Osteoblast (primary cell): ENCODE measurements at regions not wholly inside any gene's neighbourhood (a gene's known extent, or its start where the extent isn't known, plus 50 kb on each side); places are given as distances from the start of the nearest gene placed in this dataset.

Experiments used
- DNase-seq: peaks from one replicate; pipeline ENCODE4 v3.0.0; 2011; ENCODE audit warnings: low spot score, mixed read lengths; ENCODE audit not compliant: insufficient read length; ENCODE audit errors: missing footprints
- H2AFZ ChIP-seq: 2 replicates; pipeline ENCODE4 v1.6.0; 2011; ENCODE audit warnings: mild to moderate bottlenecking, low read length
- H3K27ac ChIP-seq: 2 replicates; pipeline ENCODE4 v1.5.1; 2011; ENCODE audit warnings: mild to moderate bottlenecking, low read depth, low read length, moderate library complexity
- H3K27me3 ChIP-seq: 2 replicates; pipeline ENCODE4 v1.6.0; 2012; ENCODE audit warnings: mild to moderate bottlenecking, control low read depth, inconsistent platforms, low read length, moderate library complexity; ENCODE audit not compliant: insufficient read depth
- H3K36me3 ChIP-seq: 2 replicates; pipeline ENCODE4 v1.5.1; 2011; ENCODE audit warnings: mild to moderate bottlenecking, low read length, control low read depth, moderate library complexity; ENCODE audit not compliant: insufficient read depth
- H3K4me1 ChIP-seq: 2 replicates; pipeline ENCODE4 v1.5.1; 2011; ENCODE audit warnings: mild to moderate bottlenecking, low read length, control low read depth, moderate library complexity; ENCODE audit not compliant: insufficient read depth
- H3K4me2 ChIP-seq: 2 replicates; pipeline ENCODE4 v1.6.0; 2011; ENCODE audit warnings: mild to moderate bottlenecking, low read length; ENCODE audit not compliant: insufficient read depth
- H3K4me3 ChIP-seq: fragments of 200-600 bp; sonication (generic); 3 replicates; pipeline ENCODE4 v1.5.1; 2012; ENCODE audit warnings: mild to moderate bottlenecking, low read length, inconsistent platforms; ENCODE audit not compliant: insufficient read depth
- H3K79me2 ChIP-seq: 2 replicates; pipeline ENCODE4 v1.6.0; 2012; ENCODE audit warnings: mild to moderate bottlenecking, low read length, control low read depth, inconsistent platforms; ENCODE audit not compliant: insufficient read depth
- H3K9me3 ChIP-seq: 2 replicates; pipeline ENCODE4 v1.5.1; 2011; ENCODE audit warnings: low read depth, low read length, control low read depth
- H4K20me1 ChIP-seq: 2 replicates; pipeline ENCODE4 v1.6.0; 2012; ENCODE audit warnings: mild to moderate bottlenecking, low read length, control low read depth; ENCODE audit not compliant: insufficient read depth
- CTCF ChIP-seq: IDR thresholded peaks from 2 replicates; pipeline ENCODE4 v1.5.1; 2011; ENCODE audit warnings: mild to moderate bottlenecking, low read depth, low read length, moderate library complexity; ENCODE audit errors: extremely low read depth

- peaks cover 15% of the 10 kb centered on the region for H3K27me3 ChIP-seq
- H3K4me2 ChIP-seq: no peak overlapping the region
- H3K4me1 ChIP-seq: no peaks in the 10 kb centered on the region
- H3K79me2 ChIP-seq: no peaks in the 10 kb centered on the region
- no peak overlapping the region for H3K27ac ChIP-seq
- no peaks in the 10 kb centered on the region for H3K9me3 ChIP-seq
- no peak for TF ChIP-seq CTCF
- H3K36me3 ChIP-seq: no peaks in the 10 kb centered on the region
- DNase-seq: no peak
- H4K20me1 ChIP-seq: no peaks in the 10 kb centered on the region
- H2AFZ ChIP-seq: no peak overlapping the region
- H3K4me3 ChIP-seq: no peak overlapping the region
Observed at GRCh38 chr17:79258041-79258440, 183.4 kb downstream of the ENGASE start.

- peaks cover 9% of the 10 kb centered on the region for H3K27me3 ChIP-seq
- H2AFZ ChIP-seq: no peak overlapping the region
- no peaks in the 10 kb centered on the region for H3K36me3 ChIP-seq
- no peaks in the 10 kb centered on the region for H3K9me3 ChIP-seq
- no peaks in the 10 kb centered on the region for H3K79me2 ChIP-seq
- no peaks in the 10 kb centered on the region for H3K4me1 ChIP-seq
- DNase-seq: peak; percentile 83
- H4K20me1 ChIP-seq: no peaks in the 10 kb centered on the region
- H3K27ac ChIP-seq: no peak overlapping the region
- H3K4me3 ChIP-seq: no peak overlapping the region
- TF ChIP-seq CTCF: no peak
- H3K4me2 ChIP-seq: no peak overlapping the region
Observed at GRCh38 chr17:79255926-79256585, 181.4 kb downstream of the ENGASE start.

GRCh38 chr17:79255456-79255855 lies 180.8 kb downstream of the ENGASE start:
- Histone ChIP-seq H3K27me3 (peaks cover 9% of the 10 kb centered on the region), H3K4me1 (no peaks in the 10 kb centered on the region)

GRCh38 chr17:79255046-79255445 lies 180.4 kb downstream of the ENGASE start:
- Histone ChIP-seq H3K27me3 (peaks cover 9% of the 10 kb centered on the region), H3K4me2 (no peak overlapping the region), H4K20me1 (no peaks in the 10 kb centered on the region), H2AFZ (no peak overlapping the region), H3K4me1 (no peaks in the 10 kb centered on the region), H3K9me3 (no peaks in the 10 kb centered on the region), H3K79me2 (no peaks in the 10 kb centered on the region), H3K4me3 (no peak overlapping the region), H3K27ac (no peak overlapping the region), H3K36me3 (no peaks in the 10 kb centered on the region)
- no peak for TF ChIP-seq CTCF
- no peak for DNase-seq

More at GRCh38 chr17:79255456-79255855, 180.8 kb downstream of the ENGASE start:
- no peak for TF ChIP-seq CTCF
- H2AFZ ChIP-seq: no peak overlapping the region
- no peak overlapping the region for H3K27ac ChIP-seq
- no peaks in the 10 kb centered on the region for H3K36me3 ChIP-seq
- H3K4me3 ChIP-seq: no peak overlapping the region
- no peaks in the 10 kb centered on the region for H3K79me2 ChIP-seq
- DNase-seq: peak; percentile 46
- no peaks in the 10 kb centered on the region for H3K9me3 ChIP-seq
- H3K4me2 ChIP-seq: no peak overlapping the region
- no peaks in the 10 kb centered on the region for H4K20me1 ChIP-seq
